Nephron progenitor cell (in vitro differentiated cells): ENCODE measurements at regions not wholly inside any gene's neighbourhood (a gene's known extent, or its start where the extent isn't known, plus 50 kb on each side); places are given as distances from the start of the nearest gene placed in this dataset.

Source experiments
- DNase-seq: peaks from one replicate; pipeline ENCODE4 v3.0.0; 2021
- H3K27ac Mint-ChIP-seq: 2 replicates; pipeline ENCODE4 v1.8.0; 2021; ENCODE audit warnings: mild to moderate bottlenecking, moderate library complexity, mixed read lengths
- H3K27me3 Mint-ChIP-seq: 2 replicates; pipeline ENCODE4 v1.8.0; 2021; ENCODE audit warnings: mild to moderate bottlenecking, low read depth, mixed read lengths; ENCODE audit not compliant: poor library complexity
- H3K36me3 Mint-ChIP-seq: 2 replicates; pipeline ENCODE4 v1.8.0; 2021; ENCODE audit warnings: low read depth, mixed read lengths
- H3K4me1 Mint-ChIP-seq: 2 replicates; pipeline ENCODE4 v1.8.0; 2021; ENCODE audit warnings: mixed read lengths
- H3K4me3 Mint-ChIP-seq: 2 replicates; pipeline ENCODE4 v1.8.0; 2021; ENCODE audit warnings: mild to moderate bottlenecking, moderate library complexity, mixed read lengths
- H3K9me3 Mint-ChIP-seq: 2 replicates; pipeline ENCODE4 v1.8.0; 2021; ENCODE audit warnings: mild to moderate bottlenecking, moderate library complexity, mixed read lengths
- CTCF ChIP-seq: fragments of 200-600 bp; sonication (generic); IDR thresholded peaks from 2 replicates; pipeline ENCODE4 v1.5.0; 2021; ENCODE audit warnings: antibody characterized with exemption

GRCh38 chr2:63673865-63674533 is 85.2 kb downstream of the MDH1 start:
- Mint-ChIP-seq H3K27me3 (peaks cover 3% of the 10 kb centered on the region), H3K4me1 (peaks cover under 1% of the 10 kb centered on the region), H3K36me3 (no peaks in the 10 kb centered on the region), H3K27ac (no peak overlapping the region), H3K9me3 (no peaks in the 10 kb centered on the region), H3K4me3 (no peak overlapping the region)
- TF ChIP-seq CTCF: no peak
- DNase-seq: no peak

- no peak for TF ChIP-seq CTCF
- Mint-ChIP-seq H3K4me3 (no peak overlapping the region), H3K4me1 (no peaks in the 10 kb centered on the region), H3K36me3 (no peaks in the 10 kb centered on the region), H3K9me3 (no peaks in the 10 kb centered on the region), H3K27ac (peak overlapping the region; percentile 84), H3K27me3 (peaks cover 3% of the 10 kb centered on the region)
- no peak for DNase-seq
Measured at GRCh38 chr2:63675026-63675425, 86.3 kb downstream of the MDH1 start.

GRCh38 chr2:63676135-63676534 is 87.4 kb downstream of the MDH1 start:
- H3K4me1 Mint-ChIP-seq: no peaks in the 10 kb centered on the region
- DNase-seq: no peak
- H3K36me3 Mint-ChIP-seq: no peaks in the 10 kb centered on the region
- no peak overlapping the region for H3K27ac Mint-ChIP-seq
- no peak for TF ChIP-seq CTCF
- no peaks in the 10 kb centered on the region for H3K27me3 Mint-ChIP-seq
- H3K4me3 Mint-ChIP-seq: no peak overlapping the region
- no peaks in the 10 kb centered on the region for H3K9me3 Mint-ChIP-seq

- Mint-ChIP-seq H3K27ac (no peak overlapping the region), H3K36me3 (no peaks in the 10 kb centered on the region), H3K9me3 (no peaks in the 10 kb centered on the region), H3K27me3 (no peaks in the 10 kb centered on the region), H3K4me1 (no peaks in the 10 kb centered on the region), H3K4me3 (no peak overlapping the region)
- no peak for DNase-seq
- TF ChIP-seq CTCF: no peak
Measured at GRCh38 chr2:63678085-63678484, 89.3 kb downstream of the MDH1 start.

GRCh38 chr2:63678551-63678950 is 89.8 kb downstream of the MDH1 start:
- no peak for DNase-seq
- no peaks in the 10 kb centered on the region for H3K4me1 Mint-ChIP-seq
- no peaks in the 10 kb centered on the region for H3K27me3 Mint-ChIP-seq
- H3K4me3 Mint-ChIP-seq: no peak overlapping the region
- H3K9me3 Mint-ChIP-seq: no peaks in the 10 kb centered on the region
- TF ChIP-seq CTCF: no peak
- no peaks in the 10 kb centered on the region for H3K36me3 Mint-ChIP-seq
- H3K27ac Mint-ChIP-seq: no peak overlapping the region

GRCh38 chr2:63679252-63679855 is 90.6 kb downstream of the MDH1 start:
- Mint-ChIP-seq H3K4me1 (no peaks in the 10 kb centered on the region), H3K27ac (no peak overlapping the region), H3K36me3 (no peaks in the 10 kb centered on the region), H3K4me3 (no peak overlapping the region), H3K27me3 (no peaks in the 10 kb centered on the region), H3K9me3 (no peaks in the 10 kb centered on the region)
- no peak for DNase-seq
- no peak for TF ChIP-seq CTCF
